GM19328 (cell line): ENCODE measurements at regions not wholly inside any gene's neighbourhood (a gene's known extent, or its start where the extent isn't known, plus 50 kb on each side); places are given as distances from the start of the nearest gene placed in this dataset.

Source experiments
- ATAC-seq: cut with Tn5 transposase; IDR thresholded peaks from one replicate; pipeline ENCODE4 v1.9.1; 2021; ENCODE audit warnings: mild to moderate bottlenecking, moderate library complexity; ENCODE audit not compliant: unreplicated experiment

GRCh38 chr7:22913158-22913557 lies 90.5 kb upstream of the TOMM7 start:
- no peak for ATAC-seq

DNA sequence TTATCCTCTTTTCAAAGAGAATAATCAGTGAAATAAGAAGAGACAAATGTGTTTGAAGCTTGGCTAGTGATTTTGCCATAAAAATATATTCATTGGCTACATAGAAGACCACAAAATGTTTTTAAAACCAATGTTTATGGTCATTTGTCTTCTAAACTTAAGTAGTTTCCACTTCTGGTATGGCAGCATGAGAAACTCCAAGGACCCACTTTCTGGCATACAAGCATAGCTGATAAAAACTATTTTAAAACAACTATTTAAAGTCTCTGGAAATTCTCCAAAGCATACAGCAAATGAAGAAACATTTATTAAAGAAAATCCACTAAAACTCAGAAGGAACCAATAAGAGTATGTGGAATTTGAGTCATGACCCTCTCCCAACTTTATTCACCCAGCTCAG lies 89.2 kb upstream of the TOMM7 start:
- ATAC-seq: no peak

DNA sequence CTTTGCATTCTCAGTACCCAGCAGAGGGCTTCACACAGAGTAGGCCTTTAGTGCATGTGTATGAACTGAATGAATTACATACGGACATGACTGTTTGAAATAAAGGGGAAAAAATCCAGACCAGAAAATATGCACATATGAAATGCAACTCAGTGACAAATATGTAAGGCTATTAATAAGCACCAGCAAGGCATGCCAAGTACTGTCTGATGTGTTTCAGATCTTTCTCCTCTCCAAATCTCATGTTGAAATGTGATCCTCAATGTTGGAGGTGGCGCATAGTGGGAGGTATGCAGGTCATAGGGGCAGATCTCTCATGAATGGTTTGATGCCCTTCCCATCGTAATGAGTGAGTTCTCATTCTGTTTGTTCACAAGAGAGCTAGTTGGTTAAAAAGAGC lies 87.3 kb upstream of the TOMM7 start:
- no peak for ATAC-seq

- no peak for ATAC-seq
Measured at GRCh38 chr7:22907805-22908204, 85.2 kb upstream of the TOMM7 start.

- no peak for ATAC-seq
Measured at GRCh38 chr7:22900784-22901183, 78.1 kb upstream of the TOMM7 start.

DNA sequence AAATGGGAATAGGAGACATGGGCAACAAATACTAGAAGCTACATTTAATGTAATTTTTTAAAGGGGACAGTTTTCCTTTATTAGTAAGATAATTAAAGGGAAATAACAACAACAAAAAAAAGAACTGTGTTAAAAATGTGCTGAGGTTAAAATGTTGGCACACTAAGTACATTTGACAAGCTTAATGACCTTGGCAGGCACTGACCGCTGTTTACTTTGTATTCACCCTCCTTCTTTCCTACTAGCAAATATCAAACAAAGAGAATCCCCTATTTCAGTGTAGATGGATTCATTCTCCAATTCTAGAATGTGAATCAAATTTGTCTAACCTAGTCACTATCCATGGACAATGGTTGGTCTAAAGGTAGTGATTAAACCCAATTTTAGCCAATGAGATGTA lies 77.5 kb upstream of the TOMM7 start:
- no peak for ATAC-seq

DNA sequence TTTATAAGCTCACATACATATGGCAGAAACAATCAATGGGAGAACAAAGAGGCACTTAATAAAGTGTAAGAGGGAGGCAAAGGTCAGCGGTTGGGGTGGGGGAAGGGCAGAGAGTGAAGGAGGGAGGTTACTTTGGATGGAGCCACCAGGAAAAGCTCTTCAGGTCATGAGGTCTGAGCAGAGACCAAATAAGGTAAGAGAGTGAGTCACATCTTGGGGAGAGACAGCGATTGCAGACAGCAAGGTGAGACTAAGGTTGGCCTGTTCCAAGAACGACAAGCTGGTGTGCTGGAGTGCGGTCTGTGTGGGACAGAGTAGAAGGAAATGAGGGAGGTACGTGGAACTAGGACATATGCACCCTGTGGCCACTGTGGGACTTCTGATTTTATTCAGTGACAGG lies 74.3 kb upstream of the TOMM7 start:
- ATAC-seq: no peak

GRCh38 chr7:22895828-22896165 lies 73.1 kb upstream of the TOMM7 start:
- ATAC-seq: no peak

GRCh38 chr7:22895140-22895827 lies 72.6 kb upstream of the TOMM7 start:
- no peak for ATAC-seq

DNA sequence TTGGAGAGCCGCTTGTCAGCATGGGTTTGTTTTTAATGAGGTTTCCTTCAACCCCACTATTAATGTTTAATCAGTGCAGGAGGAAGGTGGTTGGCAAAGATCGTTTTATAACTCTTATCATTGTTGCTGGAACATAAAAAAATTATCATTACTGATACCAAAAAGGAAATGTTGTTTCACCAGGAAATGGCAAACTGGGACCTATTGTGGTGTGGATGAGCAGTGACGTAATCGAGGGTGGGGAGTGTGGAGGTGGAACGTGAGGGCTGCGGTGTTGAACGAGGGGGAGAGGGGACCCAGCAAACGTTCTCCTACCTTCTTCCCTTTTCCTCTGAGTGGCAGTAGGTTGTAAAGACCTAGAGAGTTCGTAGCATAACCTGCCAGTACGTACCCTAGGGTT lies 71.9 kb upstream of the TOMM7 start:
- no peak for ATAC-seq

GRCh38 chr7:22890773-22891172 lies 68.1 kb upstream of the TOMM7 start:
- ATAC-seq: no peak

GRCh38 chr7:22885797-22886261 lies 63.2 kb upstream of the TOMM7 start:
- ATAC-seq: peak; percentile 92

DNA sequence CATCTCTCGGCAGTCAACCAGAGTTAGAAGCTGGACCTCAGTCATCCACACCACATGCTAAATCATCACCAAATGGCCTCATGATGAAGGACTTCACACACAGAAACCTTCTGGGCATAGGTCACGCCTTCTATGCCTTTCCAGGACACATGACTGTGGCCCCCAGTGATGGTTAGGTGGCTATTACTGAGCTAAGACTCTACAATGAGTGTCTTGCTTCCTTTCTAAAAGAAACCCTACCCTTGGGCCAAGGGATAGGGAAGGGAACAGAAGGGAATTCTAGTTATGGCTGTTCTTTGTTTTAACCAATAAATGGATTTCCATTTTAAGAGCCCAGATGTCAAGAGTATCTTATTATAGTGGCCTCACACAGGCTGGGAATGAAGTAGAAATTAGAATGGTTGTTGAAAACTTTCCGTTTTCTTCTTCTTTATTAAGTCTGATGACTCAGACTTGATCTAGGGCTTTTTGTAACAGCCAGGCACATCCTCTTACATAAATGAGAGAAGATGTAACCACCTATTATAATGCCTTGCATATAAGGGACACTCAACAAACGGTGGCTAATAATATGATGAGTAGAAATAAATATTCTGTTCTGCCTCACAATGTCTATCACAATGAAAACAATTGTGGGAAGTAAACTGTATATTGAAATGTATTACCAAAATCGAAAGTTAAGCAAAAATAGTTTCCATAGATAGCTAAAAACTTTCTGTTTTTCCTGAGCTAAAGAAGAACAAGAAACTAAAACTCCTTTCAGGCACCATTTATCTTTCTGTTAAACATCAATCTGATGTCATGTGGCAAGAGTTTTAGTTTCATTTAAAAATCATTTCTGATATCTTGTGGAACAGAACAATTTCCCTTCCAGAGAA lies 62.5 kb upstream of the TOMM7 start:
- ATAC-seq: peak; percentile 47

DNA sequence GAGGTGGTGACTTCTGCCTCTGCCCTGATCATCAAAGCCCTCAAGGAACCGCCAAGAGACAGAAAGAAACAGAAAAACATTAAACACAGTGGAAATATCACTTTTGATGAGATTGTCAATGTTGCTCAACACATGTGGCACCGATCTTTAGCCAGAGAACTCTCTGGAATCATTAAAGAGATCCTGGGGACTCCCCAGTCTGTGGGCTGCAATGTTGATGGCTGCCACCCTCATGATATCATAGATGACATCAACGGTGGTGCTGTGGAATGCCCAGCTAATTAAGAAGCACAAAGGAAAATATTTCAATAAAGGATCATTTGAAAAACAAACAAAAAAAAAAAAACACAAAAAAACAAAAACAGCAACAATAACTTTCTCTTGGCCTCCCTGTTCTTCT lies 59.5 kb upstream of the TOMM7 start:
- ATAC-seq: no peak

DNA sequence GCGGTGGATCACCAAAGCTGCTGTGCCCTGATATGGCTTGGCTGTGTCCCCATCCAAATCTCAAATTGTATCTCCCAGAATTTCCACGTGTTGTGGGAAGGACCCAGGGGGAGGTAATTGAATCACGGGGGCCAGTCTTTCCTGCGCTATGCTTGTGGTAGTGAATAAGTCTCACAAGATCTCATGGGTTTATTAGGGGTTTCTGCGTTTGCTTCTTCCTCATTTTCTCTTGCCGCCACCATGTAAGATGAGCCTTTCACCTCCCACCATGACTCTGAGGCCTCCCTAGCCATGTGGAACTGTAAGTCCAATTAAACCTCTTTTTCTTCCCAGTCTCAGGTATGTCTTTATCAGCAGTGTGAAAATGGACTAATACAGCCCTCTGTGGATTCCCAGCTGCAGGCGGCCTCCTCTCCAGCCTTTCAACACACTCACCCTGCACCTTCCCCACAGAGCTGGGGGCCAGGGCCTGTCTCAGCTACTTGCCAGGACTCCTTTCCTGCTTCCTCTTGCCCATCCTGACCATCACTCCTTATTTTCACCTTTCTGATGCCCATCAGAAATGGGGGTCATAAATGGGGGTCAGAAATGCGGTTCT lies 57.2 kb upstream of the TOMM7 start:
- ATAC-seq: no peak

GRCh38 chr7:22879280-22879679 lies 56.6 kb upstream of the TOMM7 start:
- ATAC-seq: no peak

GRCh38 chr7:22876986-22877729 lies 54.5 kb upstream of the TOMM7 start:
- no peak for ATAC-seq

DNA sequence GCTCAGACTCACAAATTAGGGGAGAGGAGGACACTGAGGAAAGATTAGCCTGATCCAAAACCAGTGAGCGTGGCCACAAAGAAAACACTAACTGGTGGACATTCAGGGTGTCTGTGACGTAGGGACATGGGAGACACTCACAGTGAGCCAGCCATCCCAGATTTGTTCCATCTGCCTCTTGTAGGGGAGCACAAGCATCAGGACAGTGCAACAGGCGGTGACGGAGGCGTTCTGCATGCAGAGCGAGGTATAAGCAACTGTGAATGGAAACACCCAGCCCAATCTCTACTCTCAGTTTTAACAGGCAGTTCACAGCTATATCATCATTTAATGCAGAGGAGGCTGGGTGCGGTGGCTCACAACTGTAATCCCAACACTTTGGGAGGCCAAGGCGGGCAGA lies 52.8 kb upstream of the TOMM7 start:
- ATAC-seq: no peak

DNA sequence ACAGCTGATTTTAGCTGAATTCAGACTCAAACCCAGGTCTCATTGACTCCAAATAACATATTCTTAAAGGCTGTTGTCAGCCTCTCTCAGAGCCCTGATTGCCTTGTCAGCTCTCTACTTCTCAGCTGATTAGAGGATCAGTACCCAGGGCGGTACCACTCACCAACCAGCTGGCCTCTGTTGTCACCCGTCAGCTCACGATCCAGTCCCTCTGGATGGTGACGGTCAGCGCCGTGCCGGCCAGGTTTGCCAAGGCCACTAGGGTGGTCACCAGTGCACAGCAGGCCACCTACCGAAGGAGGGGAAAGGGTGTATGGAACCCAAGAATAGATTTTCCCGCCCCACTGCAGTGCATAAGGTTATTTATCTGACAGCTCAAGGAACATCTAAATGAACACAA lies 52.3 kb upstream of the TOMM7 start:
- no peak for ATAC-seq
